HG02852 (cell line): ENCODE measurements at regions not wholly inside any gene's neighbourhood (a gene's known extent, or its start where the extent isn't known, plus 50 kb on each side); places are given as distances from the start of the nearest gene placed in this dataset.

Experiments used
- ATAC-seq: cut with Tn5 transposase; IDR thresholded peaks from one replicate; pipeline ENCODE4 v1.9.1; 2021; ENCODE audit warnings: mild to moderate bottlenecking, moderate library complexity; ENCODE audit not compliant: unreplicated experiment

- no peak for ATAC-seq
Observed at GRCh38 chr20:39808613-39809012, 846.5 kb downstream of the DHX35 start.

DNA sequence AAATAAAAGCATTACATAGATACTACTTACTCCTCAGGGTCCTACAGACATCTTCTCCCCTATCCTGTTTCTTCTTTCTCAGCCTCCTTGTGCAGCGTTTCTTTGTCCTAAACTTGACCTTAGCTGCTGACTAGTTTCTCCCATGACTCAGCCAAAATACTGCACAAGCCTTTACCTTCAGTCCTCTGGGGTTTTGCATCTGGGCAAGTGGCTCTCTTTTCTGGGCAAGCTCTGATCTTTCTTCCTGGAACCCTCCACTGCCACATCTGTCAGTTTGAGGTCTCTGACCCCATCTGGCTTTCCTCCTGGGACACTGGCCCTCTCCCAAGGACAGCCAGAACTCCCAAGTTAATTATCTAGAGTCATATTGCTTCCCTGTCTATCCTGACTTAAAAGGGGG is 838.4 kb downstream of the DHX35 start:
- ATAC-seq, result peak; percentile 43

DNA sequence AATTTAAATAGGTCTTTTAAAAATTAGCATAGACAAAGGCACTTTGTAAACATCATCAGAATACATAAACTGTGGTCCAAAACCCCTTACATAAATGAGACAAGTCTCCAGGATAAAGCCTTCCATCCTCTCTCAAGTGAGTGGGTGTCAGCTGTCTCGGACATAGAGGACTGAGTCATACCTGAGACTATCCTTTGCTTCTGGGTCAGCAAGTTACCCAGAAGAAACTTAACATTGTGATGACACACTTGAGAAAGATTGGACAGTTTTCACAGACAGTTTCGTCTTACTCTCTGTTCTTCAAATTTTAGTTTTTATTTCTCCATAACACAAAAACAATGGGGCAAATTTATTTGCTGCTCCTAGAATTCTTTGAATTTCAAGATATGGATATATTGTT is 838.0 kb downstream of the DHX35 start:
- peak; percentile 81 for ATAC-seq

DNA sequence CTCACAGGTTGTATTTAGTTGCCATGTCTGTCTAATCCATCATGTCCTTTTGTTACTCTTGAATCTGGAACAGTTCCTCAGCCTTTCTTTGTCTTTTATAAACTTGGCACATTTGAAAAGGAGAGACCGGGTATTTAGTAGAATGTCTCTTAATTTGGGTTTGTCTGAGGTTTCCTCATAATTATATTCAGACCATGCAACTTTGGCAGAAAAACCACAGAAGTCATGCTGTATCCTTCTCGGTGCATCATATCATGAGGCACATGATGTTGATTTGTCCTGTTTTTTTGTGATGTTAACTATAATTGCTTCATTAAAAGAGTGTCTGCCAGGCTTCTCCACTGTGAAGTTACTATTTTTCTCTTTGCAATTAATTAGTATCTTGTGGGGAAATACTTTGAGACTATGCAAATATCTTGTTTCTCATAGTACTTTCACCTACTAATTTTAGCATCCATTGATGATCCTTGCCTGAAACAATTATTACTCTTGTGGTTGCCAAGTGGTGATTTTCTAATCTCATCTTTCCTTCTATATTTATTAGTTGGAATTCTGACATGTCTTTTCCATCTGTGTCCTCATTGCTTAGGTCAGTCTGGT is 837.3 kb downstream of the DHX35 start:
- no peak for ATAC-seq

DNA sequence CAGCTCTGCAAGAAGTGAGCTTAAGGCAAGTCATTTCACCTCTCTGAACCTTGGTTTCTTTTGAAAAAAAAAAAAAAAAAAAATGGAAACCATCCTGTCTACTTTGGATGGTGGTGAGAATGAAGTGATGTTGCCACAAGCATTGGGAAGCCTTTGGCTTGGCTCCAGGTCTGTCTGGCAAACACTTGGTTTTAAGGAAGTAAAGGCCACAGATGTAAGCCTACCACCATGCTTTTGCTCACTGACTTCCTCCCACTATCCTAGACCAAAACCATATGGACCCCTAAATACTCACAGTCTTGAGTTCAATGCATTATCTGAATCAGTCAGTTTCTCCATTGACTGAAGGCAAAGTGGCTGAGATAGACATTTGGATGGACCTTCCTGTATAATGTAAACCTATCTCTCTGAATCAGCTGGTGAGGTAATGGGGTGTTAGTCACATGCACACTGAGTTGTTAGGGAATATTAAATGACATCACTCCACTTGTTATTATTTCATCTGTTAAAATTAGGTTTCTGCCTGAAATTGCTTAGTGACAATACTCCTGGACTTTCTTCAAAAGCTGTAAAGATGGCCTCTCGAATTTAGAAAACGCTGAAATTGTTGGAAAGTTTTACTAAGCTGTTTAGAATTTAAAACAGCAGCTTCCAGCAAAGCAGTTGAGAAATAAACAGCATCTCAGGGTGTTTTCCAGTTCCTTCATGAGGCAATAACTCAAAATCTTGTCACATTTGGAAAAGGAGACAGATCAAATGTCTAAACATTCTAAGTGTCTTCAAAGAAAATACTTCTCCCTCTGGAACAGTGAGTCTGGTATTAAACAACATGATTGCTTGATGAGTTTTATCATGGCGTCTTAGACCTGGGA is 833.5 kb downstream of the DHX35 start:
- ATAC-seq, result no peak

DNA sequence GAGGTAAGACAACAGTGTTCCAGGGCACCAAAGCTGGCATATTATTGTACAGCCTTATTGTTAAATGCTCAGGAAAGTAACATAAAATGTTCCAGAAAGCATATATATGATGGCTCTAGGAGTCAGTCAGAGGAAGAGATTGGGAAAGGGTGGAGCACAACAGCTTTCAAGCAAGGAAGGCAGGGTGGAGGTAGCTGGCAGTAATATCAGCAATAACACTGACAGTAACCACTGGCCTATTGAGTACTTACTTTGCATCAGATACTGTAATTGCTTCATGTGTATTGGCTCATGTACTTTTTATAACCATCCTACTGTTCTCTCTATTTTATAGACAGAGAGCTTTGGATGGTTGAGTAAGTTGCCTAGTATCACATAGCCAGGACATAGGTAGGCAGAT is 830.2 kb downstream of the DHX35 start:
- no peak for ATAC-seq

GRCh38 chr20:39789411-39789810 is 827.3 kb downstream of the DHX35 start:
- no peak for ATAC-seq

- no peak for ATAC-seq
Observed at GRCh38 chr20:39785252-39785917, 823.2 kb downstream of the DHX35 start.

DNA sequence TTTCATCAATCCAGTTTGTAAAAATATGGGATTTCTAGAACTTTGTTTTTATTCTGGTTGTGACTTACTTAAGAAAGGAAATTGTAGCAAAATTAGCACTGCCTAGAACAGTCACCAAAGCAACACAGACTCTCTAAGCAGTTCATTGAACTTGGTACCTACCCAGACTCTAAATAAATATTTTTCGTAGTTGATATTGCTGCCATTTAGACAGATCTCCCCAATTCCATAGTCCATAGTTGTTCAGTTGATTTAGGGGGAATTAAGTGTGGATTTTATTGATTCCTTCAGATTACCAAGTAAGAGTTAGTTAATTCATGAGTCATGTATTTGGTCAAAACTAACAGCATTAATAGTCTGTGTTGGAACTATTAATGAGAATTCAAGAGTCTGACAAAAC is 822.5 kb downstream of the DHX35 start:
- no peak for ATAC-seq

- no peak for ATAC-seq
Observed at GRCh38 chr20:39778847-39779604, 816.9 kb downstream of the DHX35 start.

- ATAC-seq, result no peak
Observed at GRCh38 chr20:39778431-39778830, 816.3 kb downstream of the DHX35 start.

GRCh38 chr20:39777610-39778009 is 815.5 kb downstream of the DHX35 start:
- ATAC-seq, result no peak

- no peak for ATAC-seq
Observed at GRCh38 chr20:39775110-39775509, 813.0 kb downstream of the DHX35 start.

GRCh38 chr20:39773380-39774000 is 811.3 kb downstream of the DHX35 start:
- ATAC-seq, result no peak

GRCh38 chr20:39767352-39767751 is 805.2 kb downstream of the DHX35 start:
- no peak for ATAC-seq

- ATAC-seq, result no peak
Observed at GRCh38 chr20:39766333-39766732, 804.2 kb downstream of the DHX35 start.

DNA sequence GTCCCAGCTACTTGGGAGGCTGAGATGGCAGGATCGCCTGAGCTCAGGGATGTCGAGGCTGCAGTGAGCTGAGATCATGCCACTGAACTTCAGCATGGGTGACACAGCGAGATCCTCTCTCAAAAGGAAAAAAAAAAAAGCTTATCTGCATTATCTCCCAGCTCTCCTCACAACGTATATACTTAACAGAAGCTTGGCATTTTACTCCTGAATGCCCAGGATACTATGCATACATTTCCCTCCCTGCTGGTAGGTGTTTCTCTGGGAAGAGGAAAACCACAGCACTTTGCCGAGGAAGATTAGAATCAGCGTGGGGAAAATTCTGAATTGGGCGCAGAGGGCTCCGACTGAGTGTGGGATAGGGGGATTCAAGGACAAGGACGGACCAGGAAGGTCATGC is 800.6 kb downstream of the DHX35 start:
- ATAC-seq, result no peak

DNA sequence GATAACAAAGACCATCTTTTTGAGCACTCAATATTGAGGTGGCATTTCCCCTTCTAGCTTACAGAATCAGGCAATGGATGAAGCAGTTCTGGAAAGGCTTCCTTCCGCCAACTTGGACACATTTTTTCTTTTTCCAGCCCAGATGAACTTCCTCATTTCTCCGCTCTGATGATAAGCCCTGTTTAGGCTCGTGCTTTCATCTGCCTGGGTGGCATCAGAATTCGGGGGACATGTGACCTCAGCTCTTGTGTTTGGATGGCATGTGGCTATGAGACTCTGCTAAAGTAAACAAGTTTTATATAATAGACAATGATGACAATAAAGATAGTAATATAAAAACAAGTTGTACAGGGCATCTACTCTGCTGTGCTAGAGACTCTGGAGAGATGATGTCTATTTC is 796.7 kb downstream of the DHX35 start:
- no peak for ATAC-seq

DNA sequence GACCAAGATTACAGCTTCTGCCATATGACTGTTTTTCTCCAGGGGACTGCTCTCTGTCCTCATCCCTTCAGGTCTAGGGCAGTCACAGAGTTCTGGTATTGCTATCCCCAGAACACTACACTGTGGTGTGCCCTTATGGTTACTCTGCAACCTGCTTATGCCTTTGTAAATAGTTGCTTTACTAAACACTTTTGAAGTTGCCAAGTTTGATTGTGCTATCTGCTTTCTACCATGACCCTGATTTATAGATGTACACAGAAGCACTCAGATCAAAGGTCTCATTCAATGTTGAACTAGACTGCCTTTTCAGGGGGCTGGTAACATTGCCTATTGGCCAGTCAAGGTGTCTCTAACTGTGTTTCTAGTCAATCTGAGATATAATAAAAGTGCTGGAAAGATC is 794.7 kb downstream of the DHX35 start:
- ATAC-seq, result no peak

GRCh38 chr20:39756369-39756768 is 794.2 kb downstream of the DHX35 start:
- no peak for ATAC-seq
